CD4-positive, alpha-beta T cell treated with Interferon alpha-2 for 1 hour (primary cell): ENCODE measurements at regions not wholly inside any gene's neighbourhood (a gene's known extent, or its start where the extent isn't known, plus 50 kb on each side); places are given as distances from the start of the nearest gene placed in this dataset.

Experiments
- DNase-seq, 2 donors: peaks; one replicate each; pipeline ENCODE4 v3.0.0-alpha.2; 2020 to 2022

DNA sequence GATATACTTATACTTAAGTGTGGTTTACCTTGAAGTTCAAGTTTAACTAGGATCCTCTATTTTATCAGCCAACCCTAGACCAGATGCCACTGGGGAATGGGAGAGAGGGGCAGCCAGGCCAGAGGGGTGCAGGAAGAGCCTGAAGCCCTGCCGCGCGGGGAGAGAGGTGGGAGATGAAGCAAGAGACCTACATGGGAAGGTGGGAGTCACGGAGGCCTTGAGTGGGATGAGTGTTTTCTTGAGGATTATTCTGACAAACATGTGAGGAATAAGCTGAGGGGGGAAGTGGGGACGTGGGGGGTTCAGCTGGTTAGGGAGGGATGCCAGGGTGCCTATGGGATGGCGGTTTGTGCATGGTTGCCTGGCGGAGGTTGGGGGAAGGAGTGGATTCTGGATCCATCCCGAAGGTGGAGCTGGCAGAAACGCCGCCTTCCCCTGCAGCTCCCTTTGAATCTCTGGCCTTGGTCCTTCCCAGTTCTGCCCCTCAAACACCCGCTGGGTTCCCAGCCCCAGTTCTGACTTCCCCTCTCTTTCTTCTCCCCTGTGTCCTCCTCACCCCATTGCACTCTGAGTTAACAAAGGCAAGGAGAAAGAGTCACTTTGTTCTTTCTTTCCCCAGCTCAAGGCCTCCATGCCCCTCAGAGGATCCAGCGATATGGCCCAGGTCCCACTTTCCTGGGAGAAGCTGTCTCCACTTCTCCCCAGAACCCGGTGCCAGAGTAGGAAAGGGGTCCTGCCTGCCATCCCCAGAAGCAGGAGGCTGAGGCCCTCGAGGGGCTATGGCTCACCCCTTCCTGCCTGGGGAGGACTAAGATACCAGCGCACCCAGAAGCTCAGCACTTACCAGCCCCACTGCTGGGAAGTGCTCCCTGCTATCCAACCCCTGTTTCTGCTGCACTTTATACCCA, 274.2 kb downstream of the UACA start:
- no peak for DNase-seq

GRCh38 chr15:70488002-70488605, 275.3 kb downstream of the UACA start:
- peak; percentile 72 to 79 for DNase-seq

DNA sequence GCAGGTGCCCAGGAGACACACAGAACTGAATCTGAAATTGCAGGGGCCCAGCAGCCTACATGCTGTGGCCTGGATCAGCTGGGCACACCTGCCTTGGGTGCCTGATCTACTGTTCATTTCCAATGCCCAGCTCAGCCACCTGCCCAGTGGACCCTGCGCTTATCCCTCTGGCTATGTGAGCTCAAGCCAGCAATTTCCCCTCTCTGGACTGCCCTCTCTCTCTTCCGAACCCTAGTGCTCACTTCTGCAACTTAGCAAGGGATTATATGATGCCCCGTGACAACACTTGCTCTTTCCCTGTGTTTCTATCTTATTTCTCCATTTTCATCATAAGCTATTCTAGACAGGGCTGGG, 276.0 kb downstream of the UACA start:
- no peak for DNase-seq

- peak; percentile 43 to 72 for DNase-seq
These were observed 276.6 kb downstream of the UACA start for GRCh38 chr15:70486451-70487386.

DNA sequence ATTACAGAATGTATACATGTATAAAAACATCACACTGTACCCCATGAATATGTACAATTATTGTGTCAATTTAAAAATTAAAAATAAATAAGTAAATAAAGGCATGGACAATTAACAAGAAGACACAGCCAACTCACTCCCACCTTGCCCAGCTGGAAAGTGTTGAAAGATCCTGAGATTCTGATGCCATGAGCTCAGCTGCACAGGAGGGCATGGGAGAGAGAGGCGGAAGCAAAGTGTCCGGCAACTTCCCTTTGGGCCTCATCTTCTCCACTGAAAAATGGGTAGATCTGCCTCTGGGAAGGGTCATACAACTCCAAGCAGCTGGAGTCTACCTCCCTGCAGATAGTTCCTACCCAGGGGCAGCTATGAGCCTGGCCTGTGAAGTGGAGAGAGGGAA, 277.3 kb downstream of the UACA start:
- no peak for DNase-seq

GRCh38 chr15:70484993-70485392, 278.4 kb downstream of the UACA start:
- no peak for DNase-seq

DNA sequence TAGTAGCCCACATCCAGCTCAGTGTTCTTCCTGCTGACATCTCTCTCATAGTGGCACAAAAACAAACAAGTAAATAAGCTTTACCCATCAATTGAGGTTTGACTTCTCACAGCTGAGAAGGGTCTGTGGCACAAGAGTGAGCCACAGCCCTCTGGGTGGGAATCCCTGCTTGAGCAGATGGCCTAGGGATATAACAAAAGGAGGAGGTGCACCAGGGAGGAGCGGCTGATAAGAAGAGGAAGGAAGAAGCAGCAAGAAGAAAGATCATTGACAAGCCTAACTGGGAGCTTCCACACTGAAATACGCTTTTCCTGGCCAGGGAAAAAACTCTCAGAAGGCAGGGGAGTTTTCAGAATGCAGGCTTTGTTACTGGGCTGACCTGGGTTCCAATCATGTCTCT, 279.8 kb downstream of the UACA start:
- no peak for DNase-seq

- peak; percentile 41 to 63 for DNase-seq
These were observed 283.0 kb downstream of the UACA start for GRCh38 chr15:70480196-70480856.

- no peak for DNase-seq
These were observed 283.6 kb downstream of the UACA start for GRCh38 chr15:70479785-70480184.

DNA sequence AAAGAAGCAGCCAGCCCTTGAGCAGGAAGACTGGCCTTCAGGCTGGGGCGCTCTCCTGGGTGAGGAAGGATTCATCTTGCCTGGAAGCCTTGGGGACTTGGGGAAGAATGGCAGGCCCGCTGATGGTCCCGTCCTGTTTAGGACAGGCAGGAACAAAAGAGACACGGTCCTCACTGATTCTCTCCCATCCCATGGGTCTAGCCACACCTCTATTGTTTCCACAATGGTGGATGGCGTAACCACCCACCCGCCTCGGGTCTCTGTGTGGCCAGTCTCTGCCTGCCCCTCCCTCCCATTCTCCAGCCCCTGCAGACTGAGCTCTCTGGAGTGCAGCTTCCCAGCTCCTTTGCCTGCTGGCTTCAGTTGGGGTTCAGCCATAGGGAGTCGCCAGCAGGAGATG, 284.3 kb downstream of the UACA start:
- no peak for DNase-seq

GRCh38 chr15:70478251-70478990, 284.9 kb downstream of the UACA start:
- peak; percentile 26 to 38 for DNase-seq

DNA sequence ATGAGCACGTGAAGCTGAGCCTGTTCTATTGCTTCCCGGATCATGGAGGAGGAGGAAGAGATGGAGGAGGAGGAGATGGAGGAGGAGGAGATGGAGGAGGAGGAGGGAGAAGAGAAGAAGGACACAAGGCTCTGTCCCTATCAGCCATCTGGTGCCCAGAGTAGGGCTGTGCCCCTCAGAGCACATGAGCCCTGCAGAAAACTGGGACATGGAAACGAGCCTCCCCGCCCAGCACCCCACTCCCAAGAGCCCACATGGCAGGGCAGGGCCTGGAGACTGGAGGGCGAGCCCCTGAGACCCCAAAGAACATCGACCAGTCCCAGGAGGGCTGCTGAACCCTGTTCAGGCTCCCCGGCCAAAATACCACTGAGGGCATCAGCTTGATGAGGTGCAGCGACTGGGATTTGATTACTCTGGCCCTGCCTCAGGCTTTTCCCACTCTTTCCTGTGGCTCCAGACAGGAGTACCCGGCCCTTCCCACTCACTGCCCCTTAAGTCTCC, 285.6 kb downstream of the UACA start:
- DNase-seq, result no peak

DNA sequence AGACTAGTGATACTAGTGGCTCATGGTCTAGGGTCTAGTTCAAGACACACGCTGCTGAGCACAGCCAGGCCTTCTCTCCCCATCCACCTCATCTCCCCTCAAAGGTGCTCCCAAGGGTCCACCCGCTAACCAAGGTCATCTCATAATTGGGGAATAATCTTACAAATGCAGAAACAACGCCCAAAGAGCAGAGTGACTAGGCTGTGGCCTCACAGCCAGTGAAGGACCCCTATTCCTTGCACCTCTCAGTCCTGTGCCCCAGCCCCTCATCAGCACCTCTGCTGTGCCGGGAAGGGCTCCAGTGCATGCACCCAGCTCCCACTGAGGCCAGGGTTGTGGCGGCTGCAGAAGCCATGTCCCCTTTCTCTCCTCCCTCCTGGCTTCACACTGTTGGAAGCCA, 286.9 kb downstream of the UACA start:
- no peak for DNase-seq

GRCh38 chr15:70475921-70476320, 287.4 kb downstream of the UACA start:
- DNase-seq, result no peak

DNA sequence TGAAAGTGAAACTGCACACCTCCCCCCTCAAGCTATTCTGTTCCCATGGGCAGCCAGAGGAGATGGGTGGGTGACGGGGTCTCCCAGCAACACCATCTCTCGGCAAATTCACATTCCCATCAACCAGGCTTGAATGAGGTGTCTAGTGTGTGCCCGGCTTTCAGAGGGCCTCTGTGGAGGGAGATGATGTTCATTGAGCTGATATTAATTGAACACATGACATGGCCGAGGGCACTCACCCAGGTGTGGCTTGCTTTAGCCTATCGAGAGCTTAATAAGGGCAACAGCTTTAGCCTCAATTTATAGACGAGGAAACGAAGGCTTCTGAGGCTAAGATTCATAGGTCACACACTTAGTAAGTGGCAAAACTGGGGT, 288.0 kb downstream of the UACA start:
- DNase-seq, result no peak

GRCh38 chr15:70474471-70475406, 288.6 kb downstream of the UACA start:
- DNase-seq, result peak; percentile 43 to 52

DNA sequence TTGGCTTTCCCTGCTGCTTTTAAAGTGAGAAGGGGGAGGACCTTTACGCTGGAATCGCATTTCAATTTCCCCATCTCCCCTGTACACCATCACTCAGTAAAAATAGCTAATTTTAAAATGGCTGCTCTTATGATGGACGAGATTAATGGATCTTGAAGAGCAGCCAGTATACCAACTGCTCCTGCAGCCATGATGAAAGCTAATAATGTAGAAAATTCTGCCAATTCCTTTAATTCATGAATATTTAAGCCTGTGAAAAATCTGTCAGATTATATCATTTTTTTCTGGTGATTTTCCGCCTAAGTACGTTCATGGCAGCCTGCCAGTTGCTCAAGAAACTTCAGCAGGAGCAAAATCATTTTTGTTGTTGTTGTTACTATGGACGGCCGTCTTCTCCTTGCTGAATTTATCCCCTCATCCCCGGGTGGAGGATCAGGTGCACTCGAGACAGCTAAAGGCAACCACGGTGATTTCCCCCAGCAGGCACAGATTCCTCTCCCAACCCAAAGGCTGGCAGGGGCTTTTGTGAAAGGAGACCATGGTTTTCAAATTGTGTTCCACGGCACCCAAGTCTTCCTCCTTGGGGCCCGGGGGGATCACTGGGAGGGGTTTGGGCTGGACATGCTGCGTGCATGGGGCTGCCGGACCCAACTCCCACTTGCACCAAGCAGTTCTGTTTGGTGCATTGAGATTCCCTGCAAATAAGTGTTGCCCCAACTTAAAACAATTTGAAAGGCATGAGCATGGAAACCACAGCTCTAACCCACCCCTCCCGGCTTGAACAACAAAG, 289.6 kb downstream of the UACA start:
- DNase-seq, result no peak

- no peak for DNase-seq
These were observed 291.8 kb downstream of the UACA start for GRCh38 chr15:70471517-70471916.

- DNase-seq, result no peak
These were observed 292.7 kb downstream of the UACA start for GRCh38 chr15:70470556-70471191.
